PC-3 (cell line): ENCODE measurements at regions not wholly inside any gene's neighbourhood (a gene's known extent, or its start where the extent isn't known, plus 50 kb on each side); places are given as distances from the start of the nearest gene placed in this dataset.

Source experiments
- ATAC-seq: fragments of 200-7000 bp; cut with Tn5 transposase; 2 replicates; pipeline ENCODE4 v1.9.1; 2020; ENCODE audit warnings: mild to moderate bottlenecking, moderate library complexity
- BruUV-seq: library from RNA; stranded (reverse); fragments of 400-500 nt; replicated peaks from 2 replicates; lab custom pipeline; 2021; lab: Mats Ljungman, UMichigan
- CTCF ChIA-PET: fragments of 300-600 bp; sonication (Branson Sonifier 250); formaldehyde crosslinking; loops from one replicate; lab custom pipeline; 2022; ENCODE audit warnings: antibody characterized with exemption; lab: Charles Lee
- POLR2A ChIA-PET: fragments of 300-600 bp; sonication (Branson Sonifier 250); formaldehyde crosslinking; loops from one replicate; lab custom pipeline; 2022; ENCODE audit warnings: antibody characterized with exemption; ENCODE audit not compliant: unreplicated experiment; lab: Charles Lee
- DNase-seq: peaks from one replicate; pipeline ENCODE4 v3.0.0-alpha.2; 2015
- H2AFZ ChIP-seq: fragments of 300-600 bp; sonication (generic); 2 replicates; pipeline ENCODE4 v1.6.0; 2016; ENCODE audit warnings: antibody characterized with exemption, low read length
- H3F3A ChIP-seq: fragments of 300-600 bp; sonication (generic); one replicate; pipeline ENCODE4 v1.6.0; 2017; ENCODE audit warnings: antibody characterized with exemption, low read length, control low read depth, mild to moderate bottlenecking; ENCODE audit not compliant: unreplicated experiment
- H3K27ac ChIP-seq: fragments of 300-600 bp; sonication (generic); 2 replicates; pipeline ENCODE4 v1.5.1; 2016; ENCODE audit warnings: mild to moderate bottlenecking, low read length
- H3K27me3 ChIP-seq: fragments of 300-600 bp; sonication (generic); 2 replicates; pipeline ENCODE4 v1.6.1; 2016; ENCODE audit warnings: low read length, mixed read lengths
- H3K36me3 ChIP-seq: fragments of 300-600 bp; sonication (generic); 2 replicates; pipeline ENCODE4 v1.6.1; 2016; ENCODE audit warnings: low read depth, mixed run types, low read length, mixed read lengths
- H3K4me1 ChIP-seq: fragments of 300-600 bp; sonication (generic); 2 replicates; pipeline ENCODE4 v1.5.1; 2016; ENCODE audit warnings: low read length; ENCODE audit not compliant: insufficient read depth
- H3K4me2 ChIP-seq: fragments of 300-600 bp; sonication (generic); 2 replicates; pipeline ENCODE4 v1.6.0; 2016; ENCODE audit warnings: low read length
- H3K4me3 ChIP-seq: fragments of 300-600 bp; sonication (generic); 2 replicates; pipeline ENCODE4 v1.5.1; 2016; ENCODE audit warnings: mild to moderate bottlenecking, low read length, mixed read lengths
- H3K79me2 ChIP-seq: fragments of 300-600 bp; sonication (generic); 2 replicates; pipeline ENCODE4 v1.6.1; 2017; ENCODE audit warnings: low read length, mixed read lengths
- H3K9ac ChIP-seq: fragments of 300-600 bp; sonication (generic); 2 replicates; pipeline ENCODE4 v1.6.0; 2016; ENCODE audit warnings: mild to moderate bottlenecking, low read length
- H3K9me2 ChIP-seq: fragments of 300-600 bp; sonication (generic); replicated peaks from 2 replicates; pipeline ENCODE4 v1.6.1; 2016; ENCODE audit warnings: mixed run types, low read length, mixed read lengths
- H3K9me3 ChIP-seq: fragments of 300-600 bp; sonication (generic); 2 replicates; pipeline ENCODE4 v1.6.1; 2016; ENCODE audit warnings: low read length, mixed read lengths
- H4K20me1 ChIP-seq: fragments of 300-600 bp; sonication (generic); 2 replicates; pipeline ENCODE4 v1.6.1; 2016; ENCODE audit warnings: low read length, mixed read lengths
- CTCF ChIP-seq: fragments of 300-600 bp; sonication (generic); conservative IDR thresholded peaks from 2 replicates; pipeline ENCODE4 v1.5.1; 2017; ENCODE audit warnings: antibody characterized with exemption, low read depth, mild to moderate bottlenecking, low read length
- EZH2 ChIP-seq: fragments of 300-600 bp; sonication (generic); IDR thresholded peaks from one replicate; pipeline ENCODE4 v1.6.1; 2017; ENCODE audit warnings: antibody characterized with exemption, mild to moderate bottlenecking, low read length; ENCODE audit not compliant: unreplicated experiment
- EZH2phosphoT487 ChIP-seq: fragments of 300-600 bp; sonication (generic); IDR thresholded peaks from 2 replicates; pipeline ENCODE4 v1.6.1; 2018; ENCODE audit warnings: mild to moderate bottlenecking, antibody characterized with exemption, low read length, borderline replicate concordance
- intact Hi-C: fragments of 100-400 bp; cut with micrococcal nuclease; formaldehyde crosslinking; loops from 2 replicates; pipeline ENCODE4 v1.9.0; 2023

- Histone ChIP-seq H3K36me3 (no peaks in the 10 kb centered on the region), H3K79me2 (no peaks in the 10 kb centered on the region), H3K27ac (no peak overlapping the region), H4K20me1 (no peaks in the 10 kb centered on the region), H3K9me2 (no peaks in the 10 kb centered on the region), H3K9ac (no peak overlapping the region), H3K4me1 (peaks cover 10% of the 10 kb centered on the region; the same call in 1 of the 2 replicates), H2AFZ (no peak overlapping the region), H3K4me2 (no peak overlapping the region), H3K9me3 (no peaks in the 10 kb centered on the region), H3K27me3 (peaks cover 22% of the 10 kb centered on the region), H3K4me3 (no peak overlapping the region), H3F3A (no peaks in the 10 kb centered on the region)
- CTCF ChIA-PET, result no interaction called here
- TF ChIP-seq EZH2phosphoT487 (no peak), EZH2 (no peak), CTCF (no peak)
- ATAC-seq, result no peak
- no TSS peak for BruUV-seq
- no peak for DNase-seq
- intact Hi-C loops, result no loop called here
- POLR2A ChIA-PET, result no interaction called here
Measured at GRCh38 chr11:129592191-129592590, 216.5 kb downstream of the BARX2 start.

- peak; percentile 39 for DNase-seq
- H3K4me2 ChIP-seq, result no peak overlapping the region
Measured at GRCh38 chr11:129593098-129593497, 217.4 kb downstream of the BARX2 start.

More at GRCh38 chr11:129593098-129593497, 217.4 kb downstream of the BARX2 start:
- Histone ChIP-seq H3K9ac (no peak overlapping the region), H3K36me3 (no peaks in the 10 kb centered on the region), H3K4me3 (no peak overlapping the region), H3K79me2 (no peaks in the 10 kb centered on the region), H3K27ac (no peak overlapping the region), H4K20me1 (no peaks in the 10 kb centered on the region), H3K9me3 (no peaks in the 10 kb centered on the region), H2AFZ (no peak overlapping the region), H3K9me2 (no peaks in the 10 kb centered on the region), H3K27me3 (peaks cover 17% of the 10 kb centered on the region), H3F3A (no peaks in the 10 kb centered on the region), H3K4me1 (peaks cover 10% of the 10 kb centered on the region; the same call in 1 of the 2 replicates)
- CTCF ChIA-PET, result no interaction called here
- intact Hi-C loops, result no loop called here
- no TSS peak for BruUV-seq
- no peak; the same call in 1 of the 2 replicates for ATAC-seq
- TF ChIP-seq EZH2phosphoT487, result no peak
- no peak for TF ChIP-seq CTCF
- no peak for TF ChIP-seq EZH2
- POLR2A ChIA-PET, result no interaction called here
